ENCODE measurements at regions not wholly inside any gene's neighbourhood (a gene's known extent, or its start where the extent isn't known, plus 50 kb on each side); places are given as distances from the start of the nearest gene placed in this dataset.
"Not testable (repeated sequence)": the region's sequence is repeated elsewhere in the genome, so short reads cannot be mapped to it uniquely, and the experiment has no call there.

DNA sequence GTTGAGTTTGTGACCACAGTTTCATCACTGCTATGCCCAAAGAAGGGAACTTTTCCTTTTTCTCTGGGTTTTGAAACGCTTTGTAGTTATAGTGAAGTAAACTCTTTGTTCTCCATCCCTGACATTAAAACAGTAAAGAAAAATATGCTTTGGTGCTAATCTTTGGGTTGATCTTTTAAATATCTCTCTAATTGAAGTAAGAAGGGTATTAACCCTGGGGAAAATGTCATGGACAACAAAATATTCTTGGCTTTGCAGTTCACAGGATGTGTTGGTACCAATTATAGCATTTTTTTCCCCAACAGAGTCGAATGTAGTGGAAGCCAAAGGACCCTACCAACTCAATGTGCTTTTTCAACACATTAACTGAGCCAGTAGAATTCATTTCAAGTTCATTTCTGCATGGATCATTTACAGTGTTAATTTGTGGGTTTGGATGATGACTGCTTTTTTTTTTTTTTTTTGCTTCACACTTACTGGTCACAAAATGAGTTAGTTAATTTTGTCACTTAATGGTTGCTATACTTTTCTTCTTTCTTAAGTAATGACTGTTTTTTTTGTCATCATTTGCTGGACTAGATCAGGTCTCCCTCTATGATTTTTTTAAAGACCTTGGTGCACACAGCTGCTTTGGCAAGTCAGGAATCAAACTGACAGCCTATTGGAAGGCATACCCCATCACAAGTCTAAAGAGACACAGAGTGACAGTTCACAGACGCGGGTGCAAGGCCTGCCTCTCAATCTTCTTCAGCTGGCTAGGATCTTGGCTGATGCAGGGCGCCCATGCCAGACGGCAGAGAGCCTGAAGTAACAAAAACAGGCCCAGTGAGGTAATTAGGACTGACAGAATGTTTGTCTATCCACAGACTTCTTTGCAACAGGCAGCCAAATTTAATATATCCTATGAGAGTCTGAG, 98.8 kb upstream of the MMADHC start:
- Mint-ChIP-seq H3K4me1 (no peaks in the 10 kb centered on the region), H3K27ac (no peak overlapping the region), H3K36me3 (no peaks in the 10 kb centered on the region), H3K4me3 (no peak overlapping the region), H3K9me3 (peaks cover 3 to 18% (median 5%) of the 10 kb centered on the region in 7 donors), H3K27me3 (no peaks in the 10 kb centered on the region)
- ATAC-seq (ENCODE audit: low read depth in 2 of 2), result no peak
- DNase-seq, result no peak

DNA sequence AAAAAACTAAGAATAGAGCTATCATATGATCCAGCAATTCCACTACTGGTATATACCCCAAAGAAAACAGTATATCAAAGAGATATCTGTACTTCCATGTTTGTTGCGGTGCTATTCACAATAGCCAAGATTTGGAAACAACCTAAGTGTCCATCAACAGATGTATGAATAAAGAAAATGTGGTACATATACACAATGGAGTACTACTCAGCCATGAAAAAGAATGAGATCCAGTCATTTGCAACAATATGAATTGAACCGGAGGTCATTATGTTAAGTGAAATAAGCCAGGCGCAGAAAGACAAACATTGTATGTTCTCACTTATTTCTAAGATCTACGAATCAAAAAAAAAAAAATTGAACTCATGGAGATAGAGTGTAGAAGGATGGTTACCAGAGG, 97.8 kb upstream of the MMADHC start:
- not testable (repeated sequence) for DNase-seq; H3K4me1 Mint-ChIP-seq; H3K36me3 Mint-ChIP-seq; H3K4me3 Mint-ChIP-seq; H3K27ac Mint-ChIP-seq; ATAC-seq (ENCODE audit: low read depth in 2 of 2); H3K27me3 Mint-ChIP-seq
- peaks cover 3 to 18% (median 4%) of the 10 kb centered on the region in 7 donors for H3K9me3 Mint-ChIP-seq

GRCh38 chr2:149679286-149679685, 91.7 kb upstream of the MMADHC start:
- Mint-ChIP-seq H3K4me3 (no peak overlapping the region), H3K36me3 (no peaks in the 10 kb centered on the region), H3K9me3 (peaks cover 0 to 11% (median 3%) of the 10 kb centered on the region in 7 donors), H3K27ac (no peak overlapping the region), H3K4me1 (no peaks in the 10 kb centered on the region), H3K27me3 (no peaks in the 10 kb centered on the region)
- ATAC-seq (ENCODE audit: low read depth in 2 of 2) (no peak), DNase-seq (no peak)

- H3K36me3 Mint-ChIP-seq, result no peaks in the 10 kb centered on the region
- H3K4me3 Mint-ChIP-seq, result no peak overlapping the region
- ATAC-seq (ENCODE audit: low read depth in 2 of 2) (no peak), DNase-seq (no peak)
- no peaks in the 10 kb centered on the region for H3K27me3 Mint-ChIP-seq
- no peak overlapping the region for H3K27ac Mint-ChIP-seq
- no peaks in the 10 kb centered on the region for H3K4me1 Mint-ChIP-seq
- peaks cover 0 to 12% (median 9%) of the 10 kb centered on the region in 7 donors for H3K9me3 Mint-ChIP-seq
Observed at GRCh38 chr2:149677416-149677815, 89.8 kb upstream of the MMADHC start.

- no peaks in the 10 kb centered on the region for H3K4me1 Mint-ChIP-seq
- H3K36me3 Mint-ChIP-seq, result no peaks in the 10 kb centered on the region
- no peaks in the 10 kb centered on the region for H3K27me3 Mint-ChIP-seq
- DNase-seq (no peak), ATAC-seq (ENCODE audit: low read depth in 2 of 2) (no peak)
- H3K4me3 Mint-ChIP-seq, result no peak overlapping the region
- peaks cover 4 to 18% (median 5%) of the 10 kb centered on the region in 7 donors for H3K9me3 Mint-ChIP-seq
- H3K27ac Mint-ChIP-seq, result no peak overlapping the region
Observed at GRCh38 chr2:149670086-149670485, 82.5 kb upstream of the MMADHC start.

DNA sequence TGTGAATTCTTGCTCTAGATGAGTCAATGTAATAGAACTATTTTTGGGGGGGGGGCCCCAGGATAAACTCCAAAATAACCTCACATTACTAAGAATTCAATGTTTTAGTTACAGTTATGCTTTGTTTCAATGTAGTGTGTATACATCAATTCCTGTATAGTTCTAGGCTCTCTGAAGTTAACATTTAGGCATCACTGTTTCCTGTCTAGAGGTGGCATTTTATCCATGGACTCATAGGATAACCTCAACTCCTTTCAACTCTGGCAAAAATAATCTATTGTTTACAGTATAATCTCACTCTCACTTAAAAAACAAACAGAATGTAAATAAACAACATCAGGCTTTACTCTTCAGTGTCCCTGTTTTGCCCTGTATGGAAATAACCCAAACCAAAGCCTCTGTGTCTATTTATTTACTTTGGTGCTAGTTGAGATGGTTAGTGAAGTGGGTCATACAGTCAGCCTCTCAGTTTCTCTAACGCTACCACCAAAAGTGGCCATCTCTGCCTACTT, 79.3 kb upstream of the MMADHC start:
- Mint-ChIP-seq H3K4me1 (no peaks in the 10 kb centered on the region), H3K4me3 (no peak overlapping the region), H3K27me3 (no peaks in the 10 kb centered on the region), H3K36me3 (no peaks in the 10 kb centered on the region), H3K9me3 (peaks cover 3 to 10% (median 5%) of the 10 kb centered on the region in 7 donors), H3K27ac (no peak overlapping the region)
- DNase-seq, result no peak
- no peak for ATAC-seq (ENCODE audit: low read depth in 2 of 2)

- DNase-seq (no peak), ATAC-seq (ENCODE audit: low read depth in 2 of 2) (no peak)
- Mint-ChIP-seq H3K27me3 (no peaks in the 10 kb centered on the region), H3K27ac (no peak overlapping the region), H3K9me3 (peaks cover 0 to 6% (median 5%) of the 10 kb centered on the region in 7 donors), H3K4me3 (no peak overlapping the region), H3K4me1 (no peaks in the 10 kb centered on the region), H3K36me3 (no peaks in the 10 kb centered on the region)
Observed at GRCh38 chr2:149664896-149665295, 77.3 kb upstream of the MMADHC start.

GRCh38 chr2:149662556-149662955, 75.0 kb upstream of the MMADHC start:
- Mint-ChIP-seq H3K4me1 (no peaks in the 10 kb centered on the region), H3K4me3 (no peak overlapping the region), H3K36me3 (no peaks in the 10 kb centered on the region), H3K27me3 (no peaks in the 10 kb centered on the region), H3K27ac (no peak overlapping the region), H3K9me3 (peaks cover 0 to 6% (median 5%) of the 10 kb centered on the region in 7 donors)
- DNase-seq, result no peak
- ATAC-seq (ENCODE audit: low read depth in 2 of 2), result no peak

DNA sequence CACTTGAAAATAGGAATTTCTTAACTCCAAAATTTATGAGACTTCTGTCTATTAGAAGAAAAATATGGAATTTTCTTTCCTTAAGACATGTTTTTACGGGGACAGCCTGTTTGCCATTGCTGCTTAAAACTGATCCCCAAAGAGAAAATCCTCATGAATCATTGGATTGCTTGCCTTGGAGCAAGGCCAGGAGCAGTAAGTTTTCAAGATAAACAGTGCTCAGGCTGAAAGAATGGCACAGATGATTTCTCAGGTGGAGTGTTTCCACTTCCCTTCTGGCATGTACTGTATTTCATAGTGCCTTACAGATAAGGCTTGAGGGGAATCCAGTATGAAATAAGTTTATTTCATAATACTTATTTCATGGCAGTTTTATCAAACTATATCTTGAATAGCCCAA, 74.3 kb upstream of the MMADHC start:
- Mint-ChIP-seq H3K36me3 (no peaks in the 10 kb centered on the region), H3K4me3 (no peak overlapping the region)
- no peak for ATAC-seq (ENCODE audit: low read depth in 2 of 2)

GRCh38 chr2:149658553-149658952, 71.0 kb upstream of the MMADHC start:
- Mint-ChIP-seq H3K36me3 (no peaks in the 10 kb centered on the region), H3K9me3 (peaks cover 0 to 10% (median 8%) of the 10 kb centered on the region in 7 donors), H3K27me3 (no peaks in the 10 kb centered on the region), H3K27ac (no peak overlapping the region), H3K4me3 (no peak overlapping the region), H3K4me1 (no peaks in the 10 kb centered on the region)
- DNase-seq (no peak), ATAC-seq (ENCODE audit: low read depth in 2 of 2) (no peak)

More for the DNA sequence above, 74.3 kb upstream of the MMADHC start:
- H3K4me1 Mint-ChIP-seq, result no peaks in the 10 kb centered on the region
- H3K27me3 Mint-ChIP-seq, result no peaks in the 10 kb centered on the region
- H3K9me3 Mint-ChIP-seq, result peaks cover 0 to 6% (median 5%) of the 10 kb centered on the region in 7 donors
- H3K27ac Mint-ChIP-seq, result no peak overlapping the region
- DNase-seq, result no peak

DNA sequence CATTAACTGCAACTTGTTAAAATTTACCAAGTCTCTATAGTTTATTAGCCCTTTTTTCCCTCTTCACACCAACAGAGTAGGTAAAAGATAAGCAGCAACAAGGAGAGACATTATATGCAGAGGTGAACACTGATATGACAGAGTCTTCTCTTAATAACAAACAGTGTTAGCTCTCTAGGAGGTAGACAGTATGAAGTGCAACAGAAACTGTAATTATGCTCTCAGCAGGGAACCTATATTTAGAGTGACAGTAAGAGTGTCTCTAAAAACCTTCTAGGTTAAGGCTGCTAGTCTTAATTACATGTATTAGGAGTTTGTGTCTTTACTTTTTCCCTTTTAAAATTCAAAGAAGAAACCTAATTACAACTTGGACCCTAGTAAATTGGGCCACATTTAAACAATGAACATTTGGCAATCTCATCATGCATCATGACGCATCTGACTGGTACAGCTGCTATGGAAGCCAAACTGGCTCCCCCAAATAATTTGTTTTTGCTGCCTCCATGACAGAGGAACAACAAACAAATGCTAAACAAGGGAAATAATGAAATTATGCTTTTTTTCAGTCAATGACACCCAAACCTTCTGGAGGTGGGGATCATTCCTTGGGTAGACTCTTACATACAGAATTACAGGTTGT, 69.9 kb upstream of the MMADHC start:
- Mint-ChIP-seq H3K4me3 (no peak overlapping the region), H3K36me3 (no peaks in the 10 kb centered on the region), H3K9me3 (peaks cover 0 to 10% (median 8%) of the 10 kb centered on the region in 7 donors), H3K27ac (no peak overlapping the region), H3K27me3 (no peaks in the 10 kb centered on the region), H3K4me1 (no peaks in the 10 kb centered on the region)
- DNase-seq, result no peak
- ATAC-seq (ENCODE audit: low read depth in 2 of 2), result no peak

- Mint-ChIP-seq H3K36me3 (no peaks in the 10 kb centered on the region), H3K27ac (no peak overlapping the region), H3K4me3 (no peak overlapping the region), H3K9me3 (peaks cover 0 to 10% (median 8%) of the 10 kb centered on the region in 7 donors), H3K4me1 (no peaks in the 10 kb centered on the region), H3K27me3 (no peaks in the 10 kb centered on the region)
- ATAC-seq (ENCODE audit: low read depth in 2 of 2) (no peak), DNase-seq (no peak)
Observed at GRCh38 chr2:149656996-149657395, 69.4 kb upstream of the MMADHC start.

- DNase-seq, result no peak
- Mint-ChIP-seq H3K27ac (no peak overlapping the region), H3K9me3 (peaks cover 0 to 14% (median 8%) of the 10 kb centered on the region in 7 donors), H3K27me3 (no peaks in the 10 kb centered on the region), H3K4me1 (no peaks in the 10 kb centered on the region), H3K36me3 (no peaks in the 10 kb centered on the region), H3K4me3 (no peak overlapping the region)
- ATAC-seq (ENCODE audit: low read depth in 2 of 2), result no peak
Observed at GRCh38 chr2:149653831-149654445, 66.4 kb upstream of the MMADHC start.
